GM23338 (cell line): ENCODE measurements at regions not wholly inside any gene's neighbourhood (a gene's known extent, or its start where the extent isn't known, plus 50 kb on each side); places are given as distances from the start of the nearest gene placed in this dataset.

Source experiments
- ATAC-seq: fragments of 200-7000 bp; cut with Tn5 transposase; 3 replicates; pipeline ENCODE4 v1.9.1; 2020
- DNase-seq: peaks from one replicate; pipeline ENCODE4 v3.0.0-alpha.2; 2015; ENCODE audit warnings: low spot score
- H2AFZ ChIP-seq: fragments of 200-600 bp; sonication (generic); 2 replicates; pipeline ENCODE4 v1.8.0; 2016; ENCODE audit warnings: antibody characterized with exemption, mild to moderate bottlenecking, moderate library complexity
- H3F3A ChIP-seq: fragments of 200-600 bp; sonication (generic); replicated peaks from 2 replicates; pipeline ENCODE4 v1.8.0; 2017; ENCODE audit warnings: antibody characterized with exemption, mixed run types, low read depth
- H3K27ac ChIP-seq: fragments of 200-600 bp; sonication (generic); 2 replicates; pipeline ENCODE4 v1.6.1; 2016; ENCODE audit warnings: low read depth
- H3K27me3 ChIP-seq: fragments of 200-600 bp; sonication (generic); 2 replicates; pipeline ENCODE4 v1.8.0; 2016; ENCODE audit warnings: mild to moderate bottlenecking, mixed run types, moderate library complexity; ENCODE audit not compliant: insufficient read depth
- H3K36me3 ChIP-seq: fragments of 200-600 bp; sonication (generic); 2 replicates; pipeline ENCODE4 v1.8.0; 2016; ENCODE audit warnings: mild to moderate bottlenecking; ENCODE audit not compliant: insufficient read depth
- H3K4me1 ChIP-seq: fragments of 200-600 bp; sonication (generic); 2 replicates; pipeline ENCODE4 v1.8.0; 2016; ENCODE audit warnings: mild to moderate bottlenecking, moderate library complexity; ENCODE audit not compliant: insufficient read depth
- H3K4me2 ChIP-seq: fragments of 200-600 bp; sonication (generic); 2 replicates; pipeline ENCODE4 v1.7.1; 2017; ENCODE audit warnings: mixed run types
- H3K4me3 ChIP-seq: fragments of 200-600 bp; sonication (generic); 2 replicates; pipeline ENCODE4 v1.6.1; 2016; ENCODE audit warnings: mixed run types
- H3K79me2 ChIP-seq: fragments of 200-600 bp; sonication (generic); replicated peaks from 2 replicates; pipeline ENCODE4 v1.8.0; 2017; ENCODE audit warnings: mild to moderate bottlenecking; ENCODE audit not compliant: insufficient read depth
- H3K9me2 ChIP-seq: fragments of 200-600 bp; sonication (generic); 2 replicates; pipeline ENCODE4 v1.8.0; 2017; ENCODE audit not compliant: insufficient read depth
- H4K20me1 ChIP-seq: fragments of 200-600 bp; sonication (generic); replicated peaks from 2 replicates; pipeline ENCODE4 v1.8.0; 2017; ENCODE audit warnings: mild to moderate bottlenecking; ENCODE audit not compliant: insufficient read depth
- H3K27ac Mint-ChIP-seq: 2 replicates; pipeline ENCODE4 v1.8.0; 2020; ENCODE audit warnings: inconsistent platforms, mild to moderate bottlenecking, moderate library complexity, mixed read lengths
- H3K27me3 Mint-ChIP-seq: 3 replicates; pipeline ENCODE4 v1.8.0; 2022; ENCODE audit warnings: low read depth, mild to moderate bottlenecking, moderate library complexity, mixed read lengths, inconsistent platforms; ENCODE audit not compliant: insufficient read depth, poor library complexity
- H3K36me3 Mint-ChIP-seq: 3 replicates; pipeline ENCODE4 v1.8.0; 2021; ENCODE audit warnings: low read depth, mild to moderate bottlenecking, inconsistent platforms, moderate library complexity, mixed read lengths
- H3K4me1 Mint-ChIP-seq: 3 replicates; pipeline ENCODE4 v1.8.0; 2020; ENCODE audit warnings: mild to moderate bottlenecking, inconsistent platforms, mixed read lengths
- H3K4me3 Mint-ChIP-seq: 3 replicates; pipeline ENCODE4 v1.8.0; 2021; ENCODE audit warnings: moderate library complexity, mild to moderate bottlenecking, inconsistent platforms, mixed read lengths
- H3K9me3 Mint-ChIP-seq: 3 replicates; pipeline ENCODE4 v1.8.0; 2020; ENCODE audit warnings: moderate library complexity, mild to moderate bottlenecking, inconsistent platforms, mixed read lengths
- EZH2 ChIP-seq: fragments of 200-600 bp; sonication (generic); IDR thresholded peaks from one replicate; pipeline ENCODE4 v1.8.0; 2017; ENCODE audit warnings: antibody characterized with exemption, mild to moderate bottlenecking, low read depth; ENCODE audit not compliant: unreplicated experiment
- EZH2phosphoT487 ChIP-seq: fragments of 200-600 bp; sonication (generic); IDR thresholded peaks from one replicate; pipeline ENCODE4 v1.8.1; 2018; ENCODE audit warnings: antibody characterized with exemption; ENCODE audit not compliant: unreplicated experiment
- JUNB ChIP-seq: IDR thresholded peaks from one replicate; pipeline ENCODE4 v1.6.1; 2016; ENCODE audit warnings: antibody characterized with exemption; ENCODE audit not compliant: unreplicated experiment
- NANOG ChIP-seq: IDR thresholded peaks from 2 replicates; pipeline ENCODE4 v1.6.1; 2016; ENCODE audit warnings: antibody characterized with exemption, borderline replicate concordance
- POLR2AphosphoS5 ChIP-seq: IDR thresholded peaks from 2 replicates; pipeline ENCODE4 v1.6.1; 2016; ENCODE audit warnings: antibody characterized with exemption, low read depth
- ZNF114 ChIP-seq: fragments of 250-450 bp; sonication (Bioruptor Pico); IDR thresholded peaks from 2 replicates; pipeline ENCODE4 v1.5.0; 2020; ENCODE audit warnings: mild to moderate bottlenecking, moderate library complexity
- ZNF331 ChIP-seq: fragments of 250-450 bp; sonication (Bioruptor Pico); IDR thresholded peaks from 2 replicates; pipeline ENCODE4 v1.5.0; 2020; ENCODE audit warnings: low read depth, mild to moderate bottlenecking, moderate library complexity
- ZNF462 ChIP-seq: fragments of 250-450 bp; sonication (Bioruptor Pico); IDR thresholded peaks from 2 replicates; pipeline ENCODE4 v1.5.0; 2020; ENCODE audit warnings: mild to moderate bottlenecking, moderate library complexity
- TF ChIP-seq, protein P1 (sequence below): IDR thresholded peaks from one replicate; pipeline ENCODE4 v1.6.1; 2018; ENCODE audit warnings: antibody characterized with exemption; ENCODE audit not compliant: unreplicated experiment

GRCh38 chr5:67488885-67489284, 292.3 kb upstream of the CD180 start:
- Histone ChIP-seq H2AFZ (no peak overlapping the region), H3K4me3 (no peak overlapping the region), H3K79me2 (no peaks in the 10 kb centered on the region), H3K27me3 (no peaks in the 10 kb centered on the region), H3K27ac (no peak overlapping the region), H3F3A (no peaks in the 10 kb centered on the region), H3K9me2 (no peaks in the 10 kb centered on the region), H3K4me2 (no peak overlapping the region), H4K20me1 (no peaks in the 10 kb centered on the region), H3K4me1 (no peaks in the 10 kb centered on the region), H3K36me3 (no peaks in the 10 kb centered on the region)
- peaks cover 6% of the 10 kb centered on the region; the same call in 1 of the 3 replicates for H3K9me3 Mint-ChIP-seq
- no peaks in the 10 kb centered on the region for H3K27me3 Mint-ChIP-seq
- H3K4me1 Mint-ChIP-seq, result peaks cover 7% of the 10 kb centered on the region; the same call in 2 of the 3 replicates
- DNase-seq (no peak), ATAC-seq (no peak)
- H3K36me3 Mint-ChIP-seq, result no peaks in the 10 kb centered on the region
- H3K27ac Mint-ChIP-seq, result no peak overlapping the region
- TF ChIP-seq ZNF331 (CRISPR knock-in tag) (no peak), EZH2phosphoT487 (no peak), ZNF462 (CRISPR knock-in tag) (no peak), ZNF114 (CRISPR knock-in tag) (no peak), EZH2 (no peak), JUNB (no peak), POLR2AphosphoS5 (no peak), NANOG (no peak)
- TF ChIP-seq, protein P1, sequence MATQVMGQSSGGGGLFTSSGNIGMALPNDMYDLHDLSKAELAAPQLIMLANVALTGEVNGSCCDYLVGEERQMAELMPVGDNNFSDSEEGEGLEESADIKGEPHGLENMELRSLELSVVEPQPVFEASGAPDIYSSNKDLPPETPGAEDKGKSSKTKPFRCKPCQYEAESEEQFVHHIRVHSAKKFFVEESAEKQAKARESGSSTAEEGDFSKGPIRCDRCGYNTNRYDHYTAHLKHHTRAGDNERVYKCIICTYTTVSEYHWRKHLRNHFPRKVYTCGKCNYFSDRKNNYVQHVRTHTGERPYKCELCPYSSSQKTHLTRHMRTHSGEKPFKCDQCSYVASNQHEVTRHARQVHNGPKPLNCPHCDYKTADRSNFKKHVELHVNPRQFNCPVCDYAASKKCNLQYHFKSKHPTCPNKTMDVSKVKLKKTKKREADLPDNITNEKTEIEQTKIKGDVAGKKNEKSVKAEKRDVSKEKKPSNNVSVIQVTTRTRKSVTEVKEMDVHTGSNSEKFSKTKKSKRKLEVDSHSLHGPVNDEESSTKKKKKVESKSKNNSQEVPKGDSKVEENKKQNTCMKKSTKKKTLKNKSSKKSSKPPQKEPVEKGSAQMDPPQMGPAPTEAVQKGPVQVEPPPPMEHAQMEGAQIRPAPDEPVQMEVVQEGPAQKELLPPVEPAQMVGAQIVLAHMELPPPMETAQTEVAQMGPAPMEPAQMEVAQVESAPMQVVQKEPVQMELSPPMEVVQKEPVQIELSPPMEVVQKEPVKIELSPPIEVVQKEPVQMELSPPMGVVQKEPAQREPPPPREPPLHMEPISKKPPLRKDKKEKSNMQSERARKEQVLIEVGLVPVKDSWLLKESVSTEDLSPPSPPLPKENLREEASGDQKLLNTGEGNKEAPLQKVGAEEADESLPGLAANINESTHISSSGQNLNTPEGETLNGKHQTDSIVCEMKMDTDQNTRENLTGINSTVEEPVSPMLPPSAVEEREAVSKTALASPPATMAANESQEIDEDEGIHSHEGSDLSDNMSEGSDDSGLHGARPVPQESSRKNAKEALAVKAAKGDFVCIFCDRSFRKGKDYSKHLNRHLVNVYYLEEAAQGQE, result no peak
- H3K4me3 Mint-ChIP-seq, result no peak overlapping the region
